ENCODE measurements at regions not wholly inside any gene's neighbourhood (a gene's known extent, or its start where the extent isn't known, plus 50 kb on each side); places are given as distances from the start of the nearest gene placed in this dataset.
A peak's percentile ranks its signal among the peaks of the same experiment; 100 is the strongest.

- no peak for DNase-seq
These were observed 178.8 kb downstream of the ACKR3 start for GRCh38 chr2:236748385-236748784.

DNA sequence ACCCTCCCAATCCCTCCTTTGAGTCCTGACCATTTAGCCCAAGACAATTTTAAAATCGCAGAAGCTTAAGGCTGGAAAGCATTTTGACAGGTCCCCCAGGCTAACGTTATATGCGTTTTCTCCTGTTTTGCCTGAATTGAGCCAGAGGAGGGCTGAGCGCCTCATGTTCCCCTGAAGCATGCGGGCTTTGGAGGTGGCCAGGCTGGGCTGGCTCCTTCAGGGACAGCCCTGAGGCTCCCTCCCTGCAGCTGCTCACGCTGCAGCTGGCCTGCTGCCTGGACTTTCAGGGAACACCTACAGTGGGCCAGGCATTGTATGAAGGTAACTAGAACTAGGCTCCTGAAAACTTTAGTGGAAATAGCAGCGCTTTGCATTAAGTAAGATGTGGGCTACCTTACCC is 179.2 kb downstream of the ACKR3 start:
- peak in 1 of 2 experiments; percentile 19 for DNase-seq

GRCh38 chr2:236749346-236749745 is 179.7 kb downstream of the ACKR3 start:
- DNase-seq, result no peak

- no peak for DNase-seq
These were observed 182.5 kb downstream of the ACKR3 start for GRCh38 chr2:236752096-236752495.

DNA sequence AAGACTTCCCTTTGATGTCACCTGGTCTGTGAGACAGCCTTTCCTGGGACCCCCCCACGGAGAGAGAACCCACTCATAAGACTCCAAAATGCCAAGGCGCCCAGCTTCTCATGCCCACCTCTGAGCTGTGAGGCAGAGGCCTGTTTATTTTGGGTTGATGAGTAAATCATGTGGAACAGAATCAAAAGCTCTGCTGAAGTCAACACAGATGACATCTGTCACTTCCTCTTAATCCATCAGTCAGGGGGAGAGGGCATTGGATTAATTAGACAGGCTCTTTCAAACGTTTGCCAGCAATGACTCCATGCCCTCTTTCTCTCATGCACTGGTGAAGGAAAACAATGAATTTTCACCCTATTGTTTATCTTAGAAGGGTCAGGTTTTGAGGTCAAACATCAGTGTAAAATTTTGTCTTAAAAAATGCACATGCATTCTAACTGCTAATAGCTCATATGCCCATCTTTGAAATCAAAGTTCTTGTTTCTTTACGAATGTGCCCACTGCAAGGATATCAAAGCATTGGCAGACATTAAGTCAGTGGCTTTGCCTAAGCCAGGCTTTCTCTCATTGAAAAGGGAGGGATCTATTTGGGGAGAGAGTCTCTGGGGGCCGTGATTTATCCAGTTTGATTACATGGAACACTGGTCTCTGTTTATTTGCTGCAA is 184.1 kb downstream of the ACKR3 start:
- DNase-seq, result peak; percentile 91 to 93

- DNase-seq, result peak; percentile 78 to 90
These were observed 184.8 kb downstream of the ACKR3 start for GRCh38 chr2:236754271-236754944.

DNA sequence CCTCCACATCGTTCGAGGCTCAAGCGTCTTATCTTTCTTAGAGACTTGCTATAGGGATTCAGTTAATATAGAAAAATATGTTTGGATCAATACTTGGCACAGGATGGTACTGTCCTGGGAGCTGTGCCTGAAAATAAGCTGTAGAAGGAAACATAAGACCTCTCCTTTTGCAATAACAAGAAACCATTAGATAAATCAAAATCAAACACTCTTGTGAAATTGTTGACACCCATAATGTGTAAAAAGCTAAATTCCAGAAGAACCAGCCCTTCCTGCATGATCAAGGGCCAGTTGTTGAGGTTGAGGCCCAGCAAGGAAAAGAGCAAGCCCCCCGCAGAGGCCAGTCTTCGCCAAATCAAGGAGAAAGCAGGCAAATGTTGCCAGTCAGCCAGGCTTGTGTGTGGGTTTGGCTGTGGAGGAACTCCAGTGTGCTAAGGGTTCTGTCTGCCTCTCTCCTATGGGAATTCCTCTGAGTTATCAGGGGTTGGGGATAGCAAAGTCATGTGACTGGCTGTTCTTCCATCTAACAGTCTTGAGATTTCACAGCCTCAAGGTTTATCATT is 185.7 kb downstream of the ACKR3 start:
- no peak for DNase-seq

GRCh38 chr2:236758406-236758805 is 188.8 kb downstream of the ACKR3 start:
- DNase-seq, result no peak

- no peak for DNase-seq
These were observed 190.6 kb downstream of the ACKR3 start for GRCh38 chr2:236760246-236760645.

DNA sequence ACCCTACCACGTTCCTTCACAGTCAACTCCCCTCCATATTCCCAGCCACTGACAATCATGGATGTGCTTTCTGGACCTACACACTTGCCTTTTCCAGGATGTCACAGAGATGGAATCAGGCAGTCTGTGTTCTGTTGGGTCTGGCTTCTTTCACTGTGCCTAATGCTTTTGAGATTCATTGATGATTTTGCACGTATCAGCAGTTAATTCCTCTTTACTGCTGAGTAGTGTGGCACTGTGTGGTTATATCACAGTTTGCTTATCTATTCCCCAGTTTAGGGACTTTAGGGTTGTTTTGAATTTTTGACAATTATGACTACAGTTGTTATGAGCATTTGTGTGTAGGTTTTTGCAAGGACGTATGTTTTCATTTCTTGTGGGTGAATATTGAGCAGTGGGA is 191.7 kb downstream of the ACKR3 start:
- DNase-seq, result no peak

GRCh38 chr2:236762628-236763027 is 193.0 kb downstream of the ACKR3 start:
- no peak for DNase-seq

- no peak for DNase-seq
These were observed 194.2 kb downstream of the ACKR3 start for GRCh38 chr2:236763857-236764256.

GRCh38 chr2:236764716-236765115 is 195.1 kb downstream of the ACKR3 start:
- DNase-seq, result no peak

DNA sequence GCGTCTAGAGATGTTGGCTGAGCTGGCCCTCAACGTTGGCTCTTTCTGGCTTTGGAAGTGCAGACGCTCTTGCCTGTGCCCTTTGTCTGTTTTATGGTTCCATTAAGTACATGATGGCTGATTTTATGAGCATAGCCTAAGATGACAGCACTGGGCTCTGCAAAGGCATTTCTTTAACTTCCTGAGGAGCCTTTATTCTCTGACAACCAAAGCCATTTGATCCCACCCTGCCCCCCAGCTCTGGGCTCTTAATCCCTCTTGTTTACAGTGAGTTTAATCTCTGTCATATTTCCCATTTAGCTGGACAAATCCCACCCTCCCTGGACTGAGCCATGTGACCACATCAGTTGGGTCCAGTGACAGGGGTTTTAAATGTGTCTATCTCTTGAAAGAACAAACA is 195.9 kb downstream of the ACKR3 start:
- peak; percentile 19 to 49 for DNase-seq

GRCh38 chr2:236766850-236767249 is 197.2 kb downstream of the ACKR3 start:
- DNase-seq, result no peak

DNA sequence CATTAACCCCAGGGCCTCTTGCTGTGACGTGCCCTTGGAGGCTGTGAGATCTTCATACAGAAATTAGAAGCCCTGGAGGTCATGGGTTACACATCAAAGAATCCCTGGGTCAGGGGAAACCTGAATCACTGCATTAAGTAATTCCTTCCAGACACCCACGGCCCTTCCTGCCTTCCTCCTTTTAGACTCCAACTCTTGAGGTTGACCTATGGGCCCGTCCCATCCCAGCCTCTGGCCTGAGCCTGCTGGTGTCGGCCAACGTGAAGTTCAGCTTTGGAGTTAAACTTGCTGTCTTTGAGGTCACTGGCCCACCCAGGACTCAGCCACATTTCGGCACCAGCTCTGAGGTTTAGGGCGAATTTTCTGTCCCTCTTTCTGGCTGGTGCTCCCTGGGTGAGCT is 198.3 kb downstream of the ACKR3 start:
- no peak for DNase-seq

- no peak for DNase-seq
These were observed 198.9 kb downstream of the ACKR3 start for GRCh38 chr2:236768393-236769140.

GRCh38 chr2:236769981-236770671 is 200.5 kb downstream of the ACKR3 start:
- no peak for DNase-seq

- DNase-seq, result no peak
These were observed 202.7 kb downstream of the ACKR3 start for GRCh38 chr2:236772220-236772837.

DNA sequence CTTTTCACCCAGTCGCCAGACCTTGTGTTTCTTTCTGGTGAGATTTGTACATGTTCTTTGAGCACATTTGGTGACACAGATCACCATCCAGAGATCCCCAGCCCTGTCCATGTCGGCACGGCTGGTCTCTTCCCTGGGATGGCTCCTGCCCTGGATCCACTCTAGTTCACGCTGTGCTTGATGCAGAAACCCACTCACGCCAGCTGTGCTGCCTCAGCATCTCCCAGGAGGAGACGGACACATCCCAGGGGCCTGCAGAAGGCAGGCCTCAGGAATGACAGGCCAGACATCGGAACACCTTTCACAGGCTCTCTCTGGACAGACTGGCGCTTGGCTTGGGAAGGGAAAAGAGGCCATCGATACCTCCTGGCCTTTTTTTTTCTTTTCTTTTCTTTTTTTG is 203.6 kb downstream of the ACKR3 start:
- no peak for DNase-seq

DNA sequence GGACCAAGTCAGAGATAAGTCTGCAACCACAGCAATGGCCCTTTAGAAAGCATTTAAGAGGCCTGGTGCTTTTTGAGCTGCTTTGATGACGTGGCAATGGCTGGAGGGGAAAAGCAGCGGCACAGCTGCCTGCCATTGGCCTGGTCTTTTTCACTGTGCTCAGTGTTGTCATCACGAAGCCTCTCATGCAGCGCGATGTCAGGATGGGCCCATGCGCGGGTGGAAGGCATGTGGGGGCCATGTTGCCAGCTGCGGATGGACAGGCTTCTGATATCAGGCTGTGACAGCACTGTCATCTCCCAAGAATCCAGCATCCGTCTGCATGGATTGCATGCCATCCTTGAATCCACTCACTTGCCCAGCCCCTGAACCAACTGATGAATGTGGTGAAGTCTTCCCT is 204.5 kb downstream of the ACKR3 start:
- no peak for DNase-seq

DNA sequence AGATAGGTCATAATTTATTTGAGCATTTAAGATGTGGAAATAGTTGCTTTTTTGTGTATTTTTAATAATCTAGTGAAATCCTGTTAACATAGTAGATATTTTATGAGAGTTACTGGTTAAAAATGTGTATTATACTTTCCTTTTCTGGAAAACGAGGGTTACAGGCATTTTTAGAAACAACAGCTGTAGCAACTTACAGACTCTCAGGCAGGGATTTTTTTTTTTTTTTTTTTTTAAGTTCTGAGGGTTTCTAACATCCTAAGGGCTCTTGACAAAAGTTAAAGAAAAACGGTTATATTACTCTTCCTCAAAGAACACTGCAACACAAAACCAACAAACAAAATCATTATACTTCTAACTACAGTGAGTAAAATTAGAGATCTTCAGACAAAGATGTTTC is 205.9 kb downstream of the ACKR3 start:
- no peak for DNase-seq

- DNase-seq, result no peak
These were observed 206.6 kb downstream of the ACKR3 start for GRCh38 chr2:236776206-236776605.
